Mucosa of gallbladder (tissue), 1 donor: ENCODE measurements at regions not wholly inside any gene's neighbourhood (a gene's known extent, or its start where the extent isn't known, plus 50 kb on each side); places are given as distances from the start of the nearest gene placed in this dataset.
"Not testable (repeated sequence)": the region's sequence is repeated elsewhere in the genome, so short reads cannot be mapped to it uniquely, and the experiment has no call there.

Experiments used
- DNase-seq: peaks from one replicate; pipeline ENCODE4 v3.0.0-alpha.2; 2020; ENCODE audit warnings: low spot score
- donor health status: DM: no; HTN: no; CAD: no.

DNA sequence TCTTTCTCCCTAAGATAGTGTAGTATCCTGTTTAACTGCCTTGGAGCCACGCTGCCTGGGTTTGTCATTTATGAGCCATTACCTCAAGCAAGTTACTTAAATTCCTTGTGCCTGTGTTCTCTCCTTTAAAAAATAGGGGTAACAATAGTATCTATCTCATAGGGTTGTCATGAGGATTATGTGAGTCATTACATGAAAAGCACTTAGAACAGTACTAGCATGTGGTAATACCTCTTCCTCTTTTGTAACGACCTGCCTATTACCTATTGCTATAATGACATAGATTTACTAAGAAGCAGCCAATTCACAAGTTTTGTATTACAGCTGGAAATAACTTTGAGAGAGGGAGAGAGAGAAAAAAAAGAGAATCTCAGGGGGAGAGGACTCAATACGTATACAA, 834.7 kb downstream of the RAPGEF2 start:
- DNase-seq = no peak

DNA sequence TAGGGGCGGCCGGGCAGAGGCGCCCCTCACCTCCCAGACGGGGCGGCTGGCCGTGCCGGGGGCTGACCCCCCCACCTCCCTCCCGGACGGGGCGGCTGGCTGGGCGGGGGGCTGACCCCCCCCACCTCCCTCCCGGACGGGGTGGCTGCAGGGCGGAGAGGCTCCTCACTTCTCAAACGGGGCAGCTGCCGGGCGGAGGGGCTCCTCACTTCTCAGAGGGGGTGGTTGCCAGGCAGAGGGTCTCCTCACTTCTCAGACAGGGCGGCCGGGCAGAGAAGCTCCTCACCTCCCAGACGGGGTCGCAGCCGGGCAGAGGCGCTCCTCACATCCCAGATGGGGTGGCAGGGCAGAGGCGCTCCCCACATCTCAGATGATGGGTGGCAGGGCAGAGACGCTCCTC, 836.8 kb downstream of the RAPGEF2 start:
- not testable (repeated sequence) for DNase-seq

DNA sequence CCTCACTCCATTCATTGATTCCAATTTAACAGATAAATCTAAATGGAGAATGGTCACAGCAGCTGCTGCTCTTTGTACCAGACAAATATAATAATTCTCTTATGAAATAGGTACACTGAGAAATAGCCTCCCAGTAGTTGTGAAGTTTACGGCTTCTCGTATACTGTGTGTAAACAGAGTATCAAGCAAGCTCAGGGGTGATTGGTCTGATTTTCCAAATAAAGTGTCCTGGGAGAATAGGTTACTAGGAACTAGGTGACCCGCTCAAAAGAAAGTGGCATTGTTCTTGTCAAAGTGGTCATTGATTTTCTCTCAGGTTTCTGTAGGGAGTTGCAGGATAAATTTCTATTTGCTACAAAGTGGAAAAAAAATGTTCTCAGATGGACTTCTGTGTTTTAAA, 838.2 kb downstream of the RAPGEF2 start:
- DNase-seq = no peak

DNA sequence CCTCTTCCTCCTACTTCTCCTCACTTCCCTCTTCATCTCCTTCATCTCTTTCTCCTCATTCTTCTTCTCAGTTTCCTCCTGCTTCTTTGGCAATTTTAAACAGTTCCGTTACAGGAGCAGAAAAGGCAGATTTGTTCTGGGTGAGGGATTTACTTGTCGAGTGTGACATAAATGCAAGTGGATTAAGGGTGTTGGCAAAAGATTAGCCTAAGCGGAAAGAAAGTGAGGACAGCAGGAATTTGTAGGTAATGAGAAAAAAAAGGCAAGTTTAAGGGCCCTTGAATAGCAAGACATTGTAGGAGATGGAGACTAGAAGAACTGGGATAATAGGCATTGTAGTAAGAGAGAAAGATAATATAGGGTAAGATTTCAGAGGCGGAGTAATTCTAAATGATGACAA, 841.6 kb downstream of the RAPGEF2 start:
- no peak for DNase-seq

DNA sequence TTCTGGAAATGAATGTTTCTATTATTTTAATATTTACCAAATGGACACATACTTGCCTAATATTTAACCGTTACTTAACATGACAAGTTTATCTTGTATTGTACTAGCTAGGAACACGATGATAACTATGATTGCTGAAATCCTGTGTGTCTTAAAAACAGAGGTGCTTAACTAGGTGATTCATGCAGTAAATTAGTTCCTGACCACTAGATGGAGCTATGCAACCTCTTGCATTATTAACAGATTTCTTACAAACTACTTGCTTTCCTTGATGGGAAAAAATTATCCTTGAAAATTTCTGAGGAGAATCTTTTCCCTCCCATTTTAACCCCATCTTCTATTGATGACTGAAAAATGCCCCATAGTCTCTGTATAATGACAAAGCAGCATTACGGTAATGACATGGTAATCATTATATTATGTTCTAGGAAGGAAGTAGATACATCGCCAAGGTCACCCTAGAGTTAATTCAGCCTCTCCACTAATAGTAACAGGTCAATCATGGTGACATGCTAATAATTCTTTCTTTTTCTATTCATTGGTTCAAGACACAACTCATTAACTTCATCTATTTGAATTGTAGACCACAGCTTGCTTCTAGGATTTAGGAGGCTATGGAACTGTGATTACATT, 844.2 kb downstream of the RAPGEF2 start:
- DNase-seq = no peak

DNA sequence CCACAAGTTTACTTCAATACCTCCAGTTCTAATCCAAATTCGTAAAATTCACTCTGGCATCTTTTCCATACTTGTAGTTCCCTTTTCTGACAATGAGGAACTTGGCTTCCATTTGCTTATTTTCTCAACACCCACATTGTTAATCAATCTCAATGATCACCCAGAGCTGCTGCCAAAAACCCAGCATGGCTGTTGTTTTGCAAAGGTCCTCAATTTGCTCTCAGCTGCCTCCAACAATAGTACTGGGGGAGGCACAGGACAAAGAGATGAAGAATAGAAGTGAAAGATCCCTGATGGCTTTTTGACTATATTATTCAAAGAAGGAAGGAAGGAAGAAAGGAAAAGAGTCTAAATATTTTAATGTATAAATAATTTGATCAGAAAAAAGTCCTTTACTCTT, 847.8 kb downstream of the RAPGEF2 start:
- DNase-seq = no peak

DNA sequence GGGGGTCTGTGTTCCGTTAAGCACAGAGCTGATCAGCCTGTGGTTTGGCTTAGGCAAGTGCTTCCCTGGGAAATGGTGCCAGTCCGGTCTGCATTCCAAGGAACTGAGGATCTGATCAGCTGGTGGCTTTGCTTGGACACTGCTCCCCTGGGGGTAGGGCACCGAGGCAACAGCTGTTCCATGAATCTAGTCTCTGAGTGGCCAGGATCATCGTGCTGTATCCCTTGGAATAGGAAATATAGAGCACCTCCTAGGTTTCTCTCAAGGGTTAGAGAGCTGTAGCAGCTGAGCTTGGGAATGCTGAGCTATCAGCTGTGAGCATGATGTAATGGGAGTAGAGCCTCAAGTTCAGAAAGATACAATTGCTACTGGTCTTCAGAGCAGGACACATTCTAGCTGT, 863.9 kb downstream of the RAPGEF2 start:
- no peak for DNase-seq

DNA sequence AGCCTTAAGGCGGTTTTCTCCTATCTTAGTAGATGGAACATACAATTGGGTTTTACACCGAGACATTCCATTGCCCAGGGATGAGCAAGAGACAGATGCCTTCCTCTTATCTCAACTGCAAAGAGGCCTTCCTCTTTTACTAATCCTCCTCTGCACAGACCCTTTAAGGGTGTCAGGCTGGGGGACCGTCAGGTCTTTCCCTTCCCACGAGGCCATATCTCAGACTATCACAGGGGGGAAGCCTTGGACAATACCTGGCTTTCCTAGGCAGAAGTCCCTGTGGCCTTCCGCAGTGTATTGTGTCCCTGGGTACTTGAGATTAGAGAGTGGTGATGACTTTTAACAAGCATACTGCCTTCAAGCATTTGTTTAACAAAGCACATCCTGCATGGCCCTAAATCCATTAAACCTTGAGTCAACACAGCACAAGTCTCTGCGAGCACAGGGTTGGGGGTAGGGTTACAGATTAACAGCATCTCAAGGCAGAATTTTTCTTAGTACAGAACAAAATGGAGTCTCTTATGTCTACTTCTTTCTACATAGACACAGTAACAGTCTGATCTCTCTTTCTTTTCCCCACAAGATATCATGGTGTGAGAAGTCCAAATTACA, 874.1 kb downstream of the RAPGEF2 start:
- DNase-seq = not testable (repeated sequence)

DNA sequence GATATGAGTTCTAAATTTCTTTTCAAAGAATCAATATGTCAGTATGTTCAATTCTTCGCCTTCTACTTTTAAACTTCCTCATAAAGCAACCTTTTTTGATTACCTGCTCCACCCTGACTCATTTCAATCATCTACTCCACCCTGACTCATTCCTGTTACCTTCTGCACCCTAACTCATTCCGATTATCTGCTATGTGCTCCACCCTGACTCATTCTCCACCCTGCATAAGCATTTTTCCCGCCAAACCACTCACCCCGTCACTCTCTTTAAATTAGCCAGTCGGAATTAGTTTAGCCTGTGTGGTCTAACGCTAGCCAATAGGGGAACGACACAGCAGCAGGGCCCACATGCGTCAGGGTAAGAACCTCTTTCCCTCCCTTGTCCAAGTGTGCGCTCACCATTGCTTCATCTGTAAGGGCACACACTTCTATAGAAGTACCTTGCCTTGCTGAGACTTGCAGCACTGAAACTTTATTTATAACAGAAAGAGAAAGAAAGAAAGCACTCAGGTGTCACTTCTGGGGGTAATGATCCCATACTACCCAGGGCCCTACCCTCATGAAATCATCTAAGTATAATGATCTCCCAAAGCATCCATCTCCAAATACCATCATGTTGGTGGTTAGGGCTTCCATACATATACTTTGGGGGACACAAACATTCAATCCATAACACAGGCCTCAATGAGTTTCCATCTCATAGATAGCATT, 875.2 kb downstream of the RAPGEF2 start:
- no peak for DNase-seq

DNA sequence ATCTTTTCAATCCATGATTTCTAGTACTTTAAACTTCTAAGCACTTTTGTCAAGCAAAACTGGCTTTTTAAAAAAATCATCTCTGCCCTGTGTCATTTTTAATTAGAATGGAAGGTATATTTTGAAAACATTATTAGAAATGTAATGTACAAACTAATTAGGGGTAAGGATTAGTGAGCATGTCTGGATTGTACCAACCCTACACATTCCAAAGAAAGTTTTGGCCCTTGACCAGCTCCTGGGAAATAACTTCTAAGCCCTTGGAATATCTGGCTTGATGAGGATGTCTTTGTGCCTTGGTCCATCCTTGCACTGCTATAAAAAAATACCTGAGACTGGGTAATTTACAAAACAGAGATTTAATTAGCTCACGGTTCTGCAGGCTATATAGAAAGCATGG, 876.5 kb downstream of the RAPGEF2 start:
- no peak for DNase-seq

DNA sequence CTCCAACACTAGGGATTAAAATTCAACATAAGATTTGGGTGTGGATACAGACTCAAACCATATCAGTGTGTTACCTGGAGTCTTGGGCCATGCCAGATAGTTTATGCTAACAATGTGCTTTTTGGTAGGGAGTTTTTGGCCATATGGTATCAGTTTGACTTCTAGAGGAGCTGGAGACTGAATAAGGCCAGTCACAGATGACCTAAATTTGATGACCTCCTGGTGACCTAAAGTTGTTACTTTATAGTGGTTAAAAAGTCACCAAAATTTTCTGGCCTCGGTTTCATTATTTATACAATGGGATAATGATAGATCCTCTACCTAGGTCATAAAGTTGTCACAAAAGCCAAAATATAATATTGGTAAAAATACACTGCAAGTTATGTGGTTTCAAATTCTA, 877.1 kb downstream of the RAPGEF2 start:
- no peak for DNase-seq

DNA sequence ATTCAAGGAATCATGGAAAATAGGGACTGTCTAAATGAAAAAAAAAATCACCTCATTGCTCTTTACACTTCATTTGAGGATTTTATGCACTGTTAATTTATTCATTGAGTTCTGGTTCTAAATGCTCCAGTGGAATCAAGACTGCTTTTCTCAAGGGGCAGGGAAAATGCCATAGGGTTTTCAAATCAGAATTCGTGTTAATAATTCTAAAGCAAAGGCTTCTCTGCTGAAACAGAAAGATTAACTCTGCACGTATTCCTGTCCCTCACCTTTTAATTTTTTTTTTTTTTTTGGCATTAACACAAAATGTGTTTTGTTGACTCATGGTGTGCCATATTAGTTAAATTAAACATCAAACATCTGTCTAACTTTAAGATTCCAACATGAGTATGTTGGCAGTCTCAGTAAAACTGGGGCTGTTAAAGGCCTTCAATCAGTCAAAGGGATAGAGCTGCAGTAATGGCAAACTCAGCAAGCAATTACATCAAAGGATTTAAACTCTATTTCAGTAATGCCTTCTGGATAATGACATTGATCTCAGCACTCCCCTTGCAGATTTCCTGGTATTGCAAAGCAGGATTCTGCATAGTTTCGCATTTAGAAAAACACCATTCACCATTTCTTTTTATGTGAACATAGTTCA, 878.1 kb downstream of the RAPGEF2 start:
- no peak for DNase-seq

DNA sequence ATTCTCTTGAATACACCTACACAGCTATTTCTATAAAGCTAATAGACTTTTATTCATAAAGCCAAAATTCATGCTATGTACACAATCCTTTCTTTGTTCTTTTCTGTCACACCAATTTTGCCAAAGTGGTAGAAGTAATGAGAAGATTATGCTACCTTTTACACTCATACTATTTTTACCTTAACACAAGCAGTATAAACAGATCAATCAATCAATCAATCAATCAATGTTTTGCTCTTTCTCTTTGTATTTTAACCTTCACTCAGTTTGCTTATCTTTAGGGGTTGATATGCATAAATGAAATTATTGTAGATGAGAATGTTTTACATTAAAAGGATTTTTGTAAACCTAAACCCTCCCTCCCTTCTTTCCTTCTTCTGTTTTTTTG, 878.6 kb downstream of the RAPGEF2 start:
- no peak for DNase-seq

DNA sequence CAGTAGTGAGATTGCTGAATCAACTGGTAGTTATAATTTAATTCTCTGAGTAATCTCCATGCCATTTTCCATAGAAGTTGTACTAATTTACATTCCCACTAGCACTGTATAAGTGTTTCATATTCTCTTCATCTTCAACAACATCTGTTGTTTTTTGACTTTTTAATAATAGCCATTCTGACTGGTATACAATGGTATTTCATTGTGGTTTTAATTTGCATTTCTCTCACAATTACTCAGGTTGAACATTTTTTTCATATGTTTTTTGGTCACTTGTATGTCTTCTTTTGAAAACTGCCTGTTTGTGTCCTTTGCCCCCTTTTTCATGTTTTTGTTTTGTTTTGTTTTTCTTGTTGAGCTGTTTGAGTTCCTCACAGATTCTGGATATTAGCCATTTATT, 880.2 kb downstream of the RAPGEF2 start:
- no peak for DNase-seq

DNA sequence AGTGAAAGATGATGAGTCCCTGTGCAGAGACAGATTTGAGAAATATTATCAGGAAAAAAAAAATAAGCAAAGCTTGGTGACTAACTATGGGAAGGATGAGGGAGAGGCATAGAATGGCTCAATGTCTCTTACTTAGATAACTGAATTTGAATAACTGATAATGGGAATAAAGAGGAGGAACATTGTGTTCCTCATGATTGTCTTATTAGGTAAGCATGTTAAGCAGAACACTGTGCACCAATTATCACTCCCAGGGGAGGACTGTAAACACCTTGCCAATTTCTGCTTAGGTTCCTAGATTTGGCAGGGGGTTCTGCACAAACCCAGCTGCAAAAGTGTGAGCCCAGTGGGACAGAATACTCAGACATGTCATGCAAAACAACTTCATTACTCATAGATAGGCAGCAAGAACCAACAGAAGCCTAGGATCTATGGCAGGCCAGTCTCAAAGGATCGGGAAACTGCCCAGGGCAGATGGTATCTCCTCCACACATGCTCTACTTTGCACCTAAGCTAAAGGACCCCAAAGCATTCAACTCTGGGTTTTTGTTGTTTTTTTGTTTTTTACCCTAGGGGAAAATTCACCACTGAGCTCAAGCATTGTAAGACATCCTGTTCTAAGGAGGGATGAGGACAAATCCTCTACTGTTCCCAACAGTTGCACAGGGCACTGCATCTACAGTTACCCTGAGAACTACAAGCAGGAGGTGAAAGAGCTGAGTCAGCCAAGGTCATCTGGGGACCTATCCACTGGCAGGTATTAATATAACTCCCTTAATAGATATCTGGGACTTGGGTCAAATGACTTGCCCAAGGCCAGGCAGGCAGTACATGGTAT, 907.0 kb downstream of the RAPGEF2 start:
- no peak for DNase-seq

DNA sequence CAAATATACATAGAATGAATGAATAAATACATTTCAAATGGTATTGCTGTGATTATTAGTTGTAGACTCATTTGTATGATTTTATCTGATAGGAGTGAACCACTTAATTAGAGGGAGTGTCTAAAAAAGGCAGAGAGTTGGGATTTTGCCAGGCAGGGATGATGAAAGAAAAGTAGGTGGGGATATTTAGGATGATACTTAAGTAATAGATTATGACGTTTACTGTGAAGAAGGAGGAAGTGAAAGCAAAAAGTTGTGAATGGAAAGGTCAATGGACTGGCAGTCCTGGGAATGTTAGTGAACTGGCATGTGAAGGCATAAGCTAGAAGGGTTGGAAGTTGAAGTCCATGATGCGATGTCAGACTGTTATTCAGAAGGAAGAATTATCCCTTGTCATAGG, 917.1 kb downstream of the RAPGEF2 start:
- no peak for DNase-seq

DNA sequence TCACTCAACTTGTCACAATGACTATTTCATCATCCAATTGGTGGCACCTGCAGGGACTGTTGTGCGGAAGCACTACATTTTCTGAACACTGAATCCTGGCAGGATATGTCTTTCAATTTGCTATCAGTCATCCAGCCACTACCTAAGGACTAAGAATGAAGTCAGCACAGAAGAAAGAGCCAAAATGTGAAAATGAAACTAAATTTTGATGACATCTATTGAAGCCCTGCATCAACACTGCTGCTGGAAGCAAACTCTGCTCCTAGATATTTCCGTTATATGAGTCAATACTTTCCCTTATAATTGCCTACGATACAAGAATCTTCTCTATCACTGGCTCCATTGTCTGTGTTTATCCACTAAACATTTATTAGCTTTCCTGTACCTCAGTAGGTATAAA, 917.9 kb downstream of the RAPGEF2 start:
- DNase-seq = no peak

DNA sequence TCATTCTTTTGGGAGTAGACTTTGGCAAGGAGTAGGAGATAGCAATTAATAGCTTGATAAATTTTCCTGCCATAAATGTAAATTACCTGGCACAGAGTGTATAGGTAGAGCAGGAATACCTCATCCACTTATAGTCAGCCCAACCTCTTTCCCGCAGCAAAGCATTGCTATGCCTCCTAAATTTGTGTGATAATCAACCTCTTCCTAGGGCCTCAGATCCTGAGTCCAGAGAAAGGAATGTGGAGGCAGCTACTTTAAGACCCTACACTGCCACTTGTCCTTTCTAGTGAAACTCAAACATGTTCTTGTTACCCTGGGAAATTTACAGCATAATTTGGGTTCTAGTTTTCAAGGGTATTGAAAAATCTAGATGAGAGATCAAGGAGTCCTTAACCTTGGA, 919.0 kb downstream of the RAPGEF2 start:
- no peak for DNase-seq

DNA sequence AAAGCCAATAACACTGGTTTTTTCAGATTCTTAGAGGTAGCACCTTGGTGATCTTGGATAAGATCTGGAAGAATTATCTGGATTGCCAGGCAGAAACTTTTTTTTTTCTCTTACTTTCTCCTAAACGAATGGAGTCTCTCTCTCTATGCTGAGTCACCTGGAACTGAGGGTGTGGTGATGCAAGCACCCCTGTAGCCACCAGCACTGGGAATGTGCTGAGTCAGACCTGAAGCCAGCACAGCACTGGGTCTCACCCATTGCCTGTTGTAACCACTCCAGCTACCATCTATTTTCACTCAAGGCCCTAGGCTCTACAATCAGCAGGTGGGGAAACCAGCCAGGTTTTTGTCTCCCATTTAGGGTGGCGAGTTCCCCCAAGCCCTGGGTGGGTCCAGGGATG, 923.8 kb downstream of the RAPGEF2 start:
- no peak for DNase-seq

DNA sequence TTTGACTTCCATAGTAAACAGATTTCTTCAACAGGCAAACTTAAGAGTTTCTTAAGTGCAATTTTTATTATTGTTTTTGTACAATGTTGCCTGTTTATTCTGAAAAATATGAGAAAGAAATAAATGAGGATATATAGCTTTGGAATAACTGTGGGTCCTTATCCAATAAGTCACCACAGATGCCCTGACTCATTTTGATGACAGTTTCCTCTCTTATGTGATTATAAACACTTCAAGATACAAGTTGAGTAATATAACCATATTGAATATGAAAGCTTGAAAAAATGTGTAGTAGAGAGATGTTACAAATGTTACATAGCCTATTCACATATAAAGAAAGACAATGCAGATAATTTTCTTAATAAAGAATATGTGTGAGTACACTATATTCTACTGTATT, 931.6 kb downstream of the RAPGEF2 start:
- no peak for DNase-seq

DNA sequence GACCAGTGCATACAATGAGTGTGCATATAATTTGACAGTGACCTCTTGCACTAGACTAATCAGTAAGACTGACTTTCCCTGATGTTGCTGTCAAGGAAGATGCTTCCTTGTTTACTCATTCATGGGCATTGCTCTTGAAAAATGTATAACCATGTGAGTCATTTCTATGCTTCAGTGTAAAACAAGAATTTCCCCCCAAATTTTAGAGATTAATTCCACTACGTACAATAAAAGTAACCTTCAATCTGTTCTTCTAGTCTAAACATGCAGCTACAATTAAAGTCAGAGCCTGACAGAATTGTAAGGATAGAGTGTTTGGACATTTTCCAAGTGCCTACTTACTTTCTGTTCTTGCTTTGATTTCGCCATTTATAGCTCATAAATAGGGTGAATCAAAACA, 935.7 kb downstream of the RAPGEF2 start:
- DNase-seq = no peak

DNA sequence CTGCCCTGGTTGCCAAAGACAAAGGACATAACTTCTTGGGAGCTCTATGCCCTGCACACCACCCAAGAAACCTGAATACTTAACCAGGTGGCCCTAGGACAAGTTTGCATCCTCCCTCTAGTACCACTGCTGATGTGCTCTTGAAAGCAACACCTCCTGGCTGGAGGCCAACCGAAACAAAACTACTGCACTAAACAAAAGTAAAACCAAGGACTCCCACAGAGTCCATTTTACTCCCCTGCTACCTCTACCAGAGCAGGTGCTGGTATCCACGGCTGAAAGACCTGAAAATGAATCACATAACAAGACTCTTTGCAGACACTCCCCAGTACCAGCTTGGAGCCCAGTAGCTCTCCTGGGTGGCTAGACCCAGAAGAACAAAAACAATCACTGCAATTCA, 941.8 kb downstream of the RAPGEF2 start:
- no peak for DNase-seq
